ENCODE measurements at regions not wholly inside any gene's neighbourhood (a gene's known extent, or its start where the extent isn't known, plus 50 kb on each side); places are given as distances from the start of the nearest gene placed in this dataset.
A peak's percentile ranks its signal among the peaks of the same experiment; 100 is the strongest.
"Not testable (repeated sequence)": the region's sequence is repeated elsewhere in the genome, so short reads cannot be mapped to it uniquely, and the experiment has no call there.

GRCh38 chr9:126183266-126183665 lies 143.4 kb upstream of the MVB12B start:
- H3K27ac ChIP-seq, result no peak overlapping the region
- no peak for TF ChIP-seq CTCF (conservative IDR thresholded peaks at IDR 0.05)
- TF ChIP-seq ZFX (IDR thresholded peaks at IDR 0.05), result no peak

GRCh38 chr9:126190994-126191393 lies 135.6 kb upstream of the MVB12B start:
- not testable (repeated sequence) for H3K27ac ChIP-seq

- no peak overlapping the region for H3K27ac ChIP-seq
- TF ChIP-seq ZFX (IDR thresholded peaks at IDR 0.05), result no peak
- TF ChIP-seq CTCF (conservative IDR thresholded peaks at IDR 0.05), result no peak
Measured at GRCh38 chr9:126198854-126199253, 127.8 kb upstream of the MVB12B start.

- TF ChIP-seq CTCF (conservative IDR thresholded peaks at IDR 0.05) (peak; percentile 60), ZFX (IDR thresholded peaks at IDR 0.05) (no peak)
- no peak overlapping the region for H3K27ac ChIP-seq
Measured at GRCh38 chr9:126203313-126203712, 123.3 kb upstream of the MVB12B start.

GRCh38 chr9:126204197-126204596 lies 122.4 kb upstream of the MVB12B start:
- TF ChIP-seq CTCF (conservative IDR thresholded peaks at IDR 0.05) (no peak), ZFX (IDR thresholded peaks at IDR 0.05) (no peak)
- H3K27ac ChIP-seq, result no peak overlapping the region

- no peak for TF ChIP-seq ZFX (IDR thresholded peaks at IDR 0.05)
- no peak for TF ChIP-seq CTCF (conservative IDR thresholded peaks at IDR 0.05)
- no peak overlapping the region for H3K27ac ChIP-seq
Measured at GRCh38 chr9:126204708-126205225, 121.9 kb upstream of the MVB12B start.

GRCh38 chr9:126205265-126205664 lies 121.4 kb upstream of the MVB12B start:
- no peak for TF ChIP-seq ZFX (IDR thresholded peaks at IDR 0.05)
- no peak for TF ChIP-seq CTCF (conservative IDR thresholded peaks at IDR 0.05)
- no peak overlapping the region for H3K27ac ChIP-seq

GRCh38 chr9:126205845-126206498 lies 120.7 kb upstream of the MVB12B start:
- no peak overlapping the region for H3K27ac ChIP-seq
- no peak for TF ChIP-seq ZFX (IDR thresholded peaks at IDR 0.05)
- no peak for TF ChIP-seq CTCF (conservative IDR thresholded peaks at IDR 0.05)

Data from C4-2B (cell line).